ENCODE measurements at regions not wholly inside any gene's neighbourhood (a gene's known extent, or its start where the extent isn't known, plus 50 kb on each side); places are given as distances from the start of the nearest gene placed in this dataset.

- TF ChIP-seq POU5F1 (IDR thresholded peaks at IDR 0.05; ENCODE audit: borderline replicate concordance, low read depth, low read length, partially characterized antibody): no peak
- TF ChIP-seq RERE (CRISPR knock-in tag; IDR thresholded peaks at IDR 0.05; ENCODE audit: borderline replicate concordance): no peak
- no peak for TF ChIP-seq TCF15 (CRISPR knock-in tag; IDR thresholded peaks at IDR 0.05)
- no peak for TF ChIP-seq ZFPM2 (CRISPR knock-in tag; IDR thresholded peaks at IDR 0.05)
- TF ChIP-seq HIVEP1 (CRISPR knock-in tag; IDR thresholded peaks at IDR 0.05): no peak
- TF ChIP-seq MEIS2 (IDR thresholded peaks at IDR 0.05; ENCODE audit: partially characterized antibody): peak; percentile 59
- TF ChIP-seq DPF2 (IDR thresholded peaks at IDR 0.05): peak; percentile 54
- TF ChIP-seq JUNB (CRISPR knock-in tag; conservative IDR thresholded peaks at IDR 0.05): no peak
- no peak for TF ChIP-seq ZNF518B (CRISPR knock-in tag; IDR thresholded peaks at IDR 0.05)
- no peak for TF ChIP-seq E2F1 (CRISPR knock-in tag; IDR thresholded peaks at IDR 0.05)
- TF ChIP-seq NFE2L1 (tag; IDR thresholded peaks at IDR 0.05; ENCODE audit: borderline replicate concordance, low read depth): no peak
- peak; percentile 51 for TF ChIP-seq NCOR1 (IDR thresholded peaks at IDR 0.05)
- no peak for TF ChIP-seq ZEB2 (IDR thresholded peaks at IDR 0.05)
- peak; percentile 44 for TF ChIP-seq CBFA2T2 (conservative IDR thresholded peaks at IDR 0.05)
- TF ChIP-seq GATAD2A (IDR thresholded peaks at IDR 0.05): no peak
- TF ChIP-seq NEUROD1 (IDR thresholded peaks at IDR 0.05; ENCODE audit: borderline replicate concordance, low read depth, low read length, partially characterized antibody): no peak
- peak; percentile 73 for TF ChIP-seq ARID1B (IDR thresholded peaks at IDR 0.05)
- TF ChIP-seq MITF (IDR thresholded peaks at IDR 0.05): no peak
Observed at GRCh38 chrX:39611468-39611867, 486.3 kb downstream of the BCOR start (continued).
